ENCODE measurements at regions not wholly inside any gene's neighbourhood (a gene's known extent, or its start where the extent isn't known, plus 50 kb on each side); places are given as distances from the start of the nearest gene placed in this dataset.

DNA sequence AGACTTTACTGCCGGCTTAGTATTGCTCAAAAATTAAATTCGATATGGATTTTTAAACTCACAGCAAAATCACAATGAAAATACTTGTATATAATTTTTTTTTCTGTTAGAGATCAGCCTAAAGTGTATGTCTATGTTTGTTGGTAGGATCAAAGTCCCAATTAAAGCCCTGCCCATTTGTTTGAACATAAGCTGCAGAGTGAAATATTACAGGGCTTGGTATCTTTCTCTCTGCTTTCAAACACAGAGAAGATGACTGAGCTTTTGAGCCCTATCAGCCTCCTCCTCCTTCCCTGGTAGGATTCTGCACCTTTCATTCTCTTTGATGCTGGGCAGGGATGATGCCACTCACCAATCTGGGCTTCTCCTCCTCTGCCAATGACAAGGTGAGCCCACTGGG is 345.4 kb downstream of the PPP1R2C start:
- ChIA-PET POLR2A (no interaction called here), CTCF (no interaction called here)
- H3K4me3 ChIP-seq (ENCODE audit: low read depth, low read length), result no peak overlapping the region
- TF ChIP-seq, protein P1, sequence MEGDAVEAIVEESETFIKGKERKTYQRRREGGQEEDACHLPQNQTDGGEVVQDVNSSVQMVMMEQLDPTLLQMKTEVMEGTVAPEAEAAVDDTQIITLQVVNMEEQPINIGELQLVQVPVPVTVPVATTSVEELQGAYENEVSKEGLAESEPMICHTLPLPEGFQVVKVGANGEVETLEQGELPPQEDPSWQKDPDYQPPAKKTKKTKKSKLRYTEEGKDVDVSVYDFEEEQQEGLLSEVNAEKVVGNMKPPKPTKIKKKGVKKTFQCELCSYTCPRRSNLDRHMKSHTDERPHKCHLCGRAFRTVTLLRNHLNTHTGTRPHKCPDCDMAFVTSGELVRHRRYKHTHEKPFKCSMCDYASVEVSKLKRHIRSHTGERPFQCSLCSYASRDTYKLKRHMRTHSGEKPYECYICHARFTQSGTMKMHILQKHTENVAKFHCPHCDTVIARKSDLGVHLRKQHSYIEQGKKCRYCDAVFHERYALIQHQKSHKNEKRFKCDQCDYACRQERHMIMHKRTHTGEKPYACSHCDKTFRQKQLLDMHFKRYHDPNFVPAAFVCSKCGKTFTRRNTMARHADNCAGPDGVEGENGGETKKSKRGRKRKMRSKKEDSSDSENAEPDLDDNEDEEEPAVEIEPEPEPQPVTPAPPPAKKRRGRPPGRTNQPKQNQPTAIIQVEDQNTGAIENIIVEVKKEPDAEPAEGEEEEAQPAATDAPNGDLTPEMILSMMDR (IDR thresholded peaks at IDR 0.05; ENCODE audit: insufficient read depth, low read length, missing control alignments), result no peak
- DNase-seq (ENCODE audit: low read depth, low spot score), result no peak

DNA sequence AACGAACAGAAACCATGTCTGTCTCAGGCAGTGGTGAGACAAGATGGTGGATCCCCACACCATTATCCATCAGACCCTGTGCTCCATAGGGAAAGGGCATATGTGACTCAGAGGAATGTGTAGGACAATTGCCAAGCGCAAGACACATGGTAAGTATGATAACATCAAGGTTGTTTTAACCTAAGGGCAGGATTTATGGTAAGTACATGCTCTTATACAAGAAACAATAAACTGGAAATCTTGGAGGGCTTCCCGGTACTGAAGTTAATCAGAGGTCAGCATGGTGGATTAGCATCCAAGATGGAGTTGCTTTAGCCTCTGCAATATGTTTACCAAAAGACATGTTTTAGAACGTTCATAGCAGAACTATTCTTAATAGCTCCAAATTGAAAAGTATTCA is 355.0 kb downstream of the PPP1R2C start:
- DNase-seq (ENCODE audit: low read depth, low spot score), result no peak
- no peak overlapping the region for H3K4me3 ChIP-seq (ENCODE audit: low read depth, low read length)
- ChIA-PET CTCF (no interaction called here), POLR2A (no interaction called here)
- TF ChIP-seq, protein P1 (IDR thresholded peaks at IDR 0.05; ENCODE audit: insufficient read depth, low read length, missing control alignments), result no peak

DNA sequence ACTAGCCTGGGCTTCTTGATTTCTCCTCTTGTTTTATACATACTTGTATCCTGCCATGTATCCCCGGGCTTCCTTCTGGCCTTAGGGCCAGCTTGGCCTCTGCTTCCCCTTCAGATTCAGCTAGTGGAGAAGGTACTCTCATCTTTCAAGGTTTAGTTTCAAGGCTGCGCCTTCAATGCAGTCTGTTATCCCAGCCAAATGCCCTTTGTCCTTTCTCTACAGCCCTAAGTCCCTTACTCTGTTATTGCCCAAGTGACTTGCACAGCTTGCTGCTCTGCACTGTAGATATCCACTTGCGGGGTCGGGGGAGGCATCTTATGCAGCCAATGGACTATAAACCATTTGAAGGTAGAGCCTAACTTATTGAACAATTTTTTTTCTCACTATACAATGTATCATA is 357.5 kb downstream of the PPP1R2C start:
- TF ChIP-seq, protein P1 (IDR thresholded peaks at IDR 0.05; ENCODE audit: insufficient read depth, low read length, missing control alignments), result no peak
- ChIA-PET POLR2A (no interaction called here), CTCF (no interaction called here)
- no peak overlapping the region for H3K4me3 ChIP-seq (ENCODE audit: low read depth, low read length)
- no peak for DNase-seq (ENCODE audit: low read depth, low spot score)

DNA sequence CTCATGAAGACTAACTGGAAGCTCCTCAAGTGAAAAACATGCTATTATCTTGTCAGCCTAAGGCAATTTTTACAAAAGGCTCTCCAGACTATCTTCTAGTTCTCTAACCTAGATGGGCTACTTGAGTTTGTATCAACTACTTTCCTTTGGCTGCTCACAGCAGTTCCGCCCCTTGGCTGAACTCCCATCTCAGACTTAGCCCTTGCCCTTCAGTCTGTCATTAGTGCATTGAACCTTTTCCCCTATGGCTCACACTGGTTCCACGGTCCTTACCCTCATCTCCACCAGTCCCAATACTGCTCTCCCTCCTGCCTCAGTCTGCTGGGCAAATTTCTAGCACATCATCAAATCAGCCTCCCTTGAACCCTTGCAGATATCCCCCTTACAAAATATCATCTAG is 362.3 kb downstream of the PPP1R2C start:
- no peak overlapping the region for H3K4me3 ChIP-seq (ENCODE audit: low read depth, low read length)
- DNase-seq (ENCODE audit: low read depth, low spot score), result no peak
- ChIA-PET POLR2A (no interaction called here), CTCF (no interaction called here)
- TF ChIP-seq, protein P1 (IDR thresholded peaks at IDR 0.05; ENCODE audit: insufficient read depth, low read length, missing control alignments), result no peak

DNA sequence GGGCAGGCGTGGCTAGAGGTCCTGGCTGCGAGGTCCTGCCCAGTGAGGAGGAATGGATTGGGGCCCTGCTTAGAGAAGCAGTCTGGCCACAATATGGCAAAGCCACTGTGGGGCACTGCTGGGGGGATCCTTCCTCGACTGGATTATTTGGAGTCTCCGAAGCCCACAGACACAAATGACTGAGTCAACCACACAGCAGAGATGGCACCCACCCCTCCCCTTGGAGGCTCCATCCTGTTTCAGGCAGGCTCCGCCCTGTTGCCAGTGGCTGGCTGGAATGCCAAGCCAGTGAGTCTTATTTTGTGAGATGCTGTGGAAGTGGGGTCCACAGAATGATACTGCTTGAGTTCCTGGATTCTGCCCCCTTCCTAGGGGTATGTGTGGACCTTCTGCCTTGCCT is 363.9 kb downstream of the PPP1R2C start:
- ChIA-PET CTCF (no interaction called here), POLR2A (no interaction called here)
- no peak for DNase-seq (ENCODE audit: low read depth, low spot score)
- TF ChIP-seq, protein P1 (IDR thresholded peaks at IDR 0.05; ENCODE audit: insufficient read depth, low read length, missing control alignments), result no peak
- no peak overlapping the region for H3K4me3 ChIP-seq (ENCODE audit: low read depth, low read length)

DNA sequence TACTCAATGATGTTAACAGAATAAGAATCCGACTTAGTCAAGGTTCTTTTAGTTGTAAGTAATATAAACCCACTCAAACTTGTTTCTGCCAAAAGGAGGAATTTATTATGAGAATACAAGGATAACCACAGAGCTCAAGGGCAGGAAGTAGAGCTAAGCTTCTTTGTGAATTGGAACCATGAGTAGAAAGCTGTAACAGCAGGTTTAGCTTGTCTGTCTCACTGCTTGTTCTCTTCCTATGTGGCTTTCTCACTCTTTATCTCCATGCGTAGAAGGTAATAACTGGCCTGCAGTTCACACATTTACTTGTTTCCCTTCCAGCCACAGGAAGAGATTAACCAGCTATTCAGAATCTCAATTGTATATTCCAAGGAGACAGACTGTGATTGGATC is 378.3 kb downstream of the PPP1R2C start:
- POLR2A ChIA-PET, result no interaction called here
- TF ChIP-seq, protein P1 (IDR thresholded peaks at IDR 0.05; ENCODE audit: insufficient read depth, low read length, missing control alignments), result no peak

More for the DNA sequence above, 378.3 kb downstream of the PPP1R2C start:
- H3K4me3 ChIP-seq (ENCODE audit: low read depth, low read length), result no peak overlapping the region
- CTCF ChIA-PET, result no interaction called here
- DNase-seq (ENCODE audit: low read depth, low spot score), result no peak

Data from AG04449 (cell line).